K562 (cell line): ENCODE measurements at regions not wholly inside any gene's neighbourhood (a gene's known extent, or its start where the extent isn't known, plus 50 kb on each side); places are given as distances from the start of the nearest gene placed in this dataset.

Experiments used
- ATAC-seq: fragments of 200-7000 bp; cut with Tn5 transposase; 3 replicates; pipeline ENCODE4 v1.9.1; 2020; ENCODE audit warnings: moderate library complexity
- BruUV-seq: library from RNA; stranded (reverse); fragments of 400-500 nt; replicated peaks from 2 replicates; lab custom pipeline; 2021; lab: Mats Ljungman, UMichigan
- CTCF ChIA-PET: fragments of 300-600 bp; formaldehyde crosslinking; extraction: SDS; loops from one replicate; lab custom pipeline; 2021; ENCODE audit warnings: low intra/inter-chr PET ratio; lab: Yijun Ruan, JAX
- POLR2A ChIA-PET: fragments of 300-600, 350-650 bp; sonication (Branson Sonifier 250); formaldehyde crosslinking; extraction: SDS; loops from one replicate; lab custom pipeline; 2021; ENCODE audit warnings: antibody characterized with exemption, inconsistent platforms; lab: Yijun Ruan, JAX
- DNase-seq, 4 experiments: peaks; one replicate each; pipeline versions ENCODE4 v3.0.0 to v3.0.0-alpha.2; 2011 to 2018; ENCODE audit warnings: low spot score in 3 of 4, mixed read lengths in 3 of 4; ENCODE audit errors: extremely low read depth in 1 of 4
- FAIRE-seq: peaks from 2 replicates; lab custom pipeline; 2011; peaks lifted over from hg19 to GRCh38; lab: Jason Lieb, UNC
- H2AFZ ChIP-seq: 2 replicates; pipeline ENCODE4 v1.6.0; 2011; ENCODE audit warnings: low read depth, low read length, control low read depth, inconsistent platforms
- H3K27ac ChIP-seq: fragments of 200-600 bp; 3 replicates; pipeline ENCODE4 v1.8.0; 2011; ENCODE audit warnings: low read depth, mild to moderate bottlenecking, control low read depth, inconsistent platforms, low read length, moderate library complexity, mixed read lengths; ENCODE audit errors: extremely low read depth
- H3K27me3 ChIP-seq, 2 experiments: fragments of 300-600 bp in 1 of 2; 2 replicates in 1 of 2; 3 replicates in 1 of 2; pipeline versions ENCODE4 v1.6.0 to v1.8.0; 2011; ENCODE audit warnings: inconsistent platforms in 2 of 2, low read length in 2 of 2, mild to moderate bottlenecking in 1 of 2, mixed read lengths in 1 of 2, moderate library complexity in 1 of 2; ENCODE audit not compliant: control insufficient read depth in 2 of 2, insufficient read depth in 2 of 2
- H3K36me3 ChIP-seq: fragments of 300-600 bp; 3 replicates; pipeline ENCODE4 v1.8.0; 2011; ENCODE audit warnings: mild to moderate bottlenecking, low read length, inconsistent platforms; ENCODE audit not compliant: control insufficient read depth, insufficient read depth
- H3K4me1 ChIP-seq, 2 experiments: fragments of 200-600 bp in 1 of 2; replicated peaks in 1 of 2; 2 replicates in 1 of 2; 3 replicates in 1 of 2; pipeline versions ENCODE4 v1.5.1 to v1.8.0; 2011; ENCODE audit warnings: inconsistent platforms in 2 of 2, low read length in 2 of 2, mild to moderate bottlenecking in 1 of 2, mixed read lengths in 1 of 2, moderate library complexity in 1 of 2; ENCODE audit not compliant: control insufficient read depth in 2 of 2, insufficient read depth in 2 of 2
- H3K4me2 ChIP-seq: 2 replicates; pipeline ENCODE4 v1.6.1; 2011; ENCODE audit warnings: low read length, control low read depth, inconsistent platforms, mixed read lengths; ENCODE audit not compliant: insufficient read depth
- H3K4me3 ChIP-seq: fragments of 200-600 bp; sonication (generic), shearing (Covaris generic); 2 replicates; pipeline ENCODE4 v1.5.1; 2016; ENCODE audit warnings: control low read depth, inconsistent platforms
- H3K79me2 ChIP-seq: fragments of 200-600 bp; 3 replicates; pipeline ENCODE4 v1.8.0; 2011; ENCODE audit warnings: low read length, inconsistent platforms; ENCODE audit not compliant: control insufficient read depth, insufficient read depth
- H3K9ac ChIP-seq, 2 experiments: 2 replicates each; pipeline versions ENCODE4 v1.6.0 to v1.6.1; 2011; ENCODE audit warnings: low read depth in 2 of 2, low read length in 2 of 2, control low read depth in 1 of 2, inconsistent platforms in 1 of 2, mild to moderate bottlenecking in 1 of 2, mixed read lengths in 1 of 2; ENCODE audit not compliant: insufficient read depth in 1 of 2
- H3K9me1 ChIP-seq: one replicate; pipeline ENCODE4 v1.6.0; 2011; ENCODE audit warnings: inconsistent platforms, mild to moderate bottlenecking, low read length, moderate library complexity; ENCODE audit not compliant: control insufficient read depth, insufficient read depth
- H3K9me3 ChIP-seq: replicated peaks from 2 replicates; pipeline ENCODE4 v1.5.1; 2011; ENCODE audit warnings: low read depth, low read length, inconsistent platforms; ENCODE audit not compliant: control insufficient read depth, insufficient read depth
- H4K20me1 ChIP-seq: replicated peaks from 2 replicates; pipeline ENCODE4 v1.6.1; 2011; ENCODE audit warnings: low read length, inconsistent platforms, mixed read lengths; ENCODE audit not compliant: control insufficient read depth, insufficient read depth
- DEAF1 ChIP-seq: fragments of 450-650 bp; formaldehyde crosslinking; IDR thresholded peaks from 2 replicates; pipeline ENCODE4 v1.4.0; 2020; ENCODE audit warnings: mild to moderate bottlenecking, moderate library complexity
- ERF ChIP-seq: fragments of 450-650 bp; formaldehyde crosslinking; IDR thresholded peaks from 2 replicates; pipeline ENCODE4 v1.4.0; 2020; ENCODE audit warnings: mild to moderate bottlenecking, mixed read lengths
- FOXA3 ChIP-seq, 2 experiments: fragments of 450-650 bp in 1 of 2; sonication (generic) in 1 of 2; formaldehyde crosslinking; IDR thresholded peaks in 1 of 2; conservative IDR thresholded peaks in 1 of 2; 2 replicates each; pipeline versions ENCODE4 v1.4.0 to v1.8.0; 2020 to 2022; ENCODE audit warnings: mild to moderate bottlenecking in 2 of 2, missing genetic modification reagents in 1 of 2
- MAFF ChIP-seq: IDR thresholded peaks from 2 replicates; pipeline ENCODE4 v1.6.1; 2012; ENCODE audit warnings: low read length, improper control_type of control experiment
- RAD51 ChIP-seq: fragments of 450-650 bp; IDR thresholded peaks from 2 replicates; pipeline ENCODE4 v1.7.1; 2016; ENCODE audit warnings: low read depth, mild to moderate bottlenecking, borderline replicate concordance
- RFX7 ChIP-seq: fragments of 250-450 bp; sonication (Bioruptor Pico); IDR thresholded peaks from 2 replicates; pipeline ENCODE4 v1.5.1; 2021; ENCODE audit warnings: mild to moderate bottlenecking
- ZC3H11A ChIP-seq: IDR thresholded peaks from 2 replicates; pipeline ENCODE4 v1.6.1; 2012; ENCODE audit warnings: low read depth, low read length, improper control_type of control experiment
- ZNF316 ChIP-seq: fragments of 450-650 bp; IDR thresholded peaks from 2 replicates; pipeline ENCODE4 v1.6.1; 2016
- ZNF407 ChIP-seq: fragments of 450-650 bp; IDR thresholded peaks from 2 replicates; pipeline ENCODE4 v1.6.1; 2016; ENCODE audit warnings: low read depth
- ZNF76 ChIP-seq: fragments of 250-450 bp; sonication (Bioruptor Pico); IDR thresholded peaks from 2 replicates; pipeline ENCODE4 v1.4.0; 2020; ENCODE audit warnings: mild to moderate bottlenecking, moderate library complexity, borderline replicate concordance
- in situ Hi-C: fragments of 300-500 bp; cut with MboI; formaldehyde crosslinking; loops from 4 replicates; pipeline ENCODE4 v1.15.0; 2018; ENCODE audit warnings: inconsistent platforms, mixed read lengths
- intact Hi-C: fragments of 100-400 bp; cut with micrococcal nuclease; formaldehyde crosslinking; loops from 2 replicates; pipeline ENCODE4 v1.14.2; 2022

GRCh38 chr7:46137725-46138124, 216.7 kb upstream of the IGFBP3 start (continued):
- TF ChIP-seq ZNF407 (no peak), ZC3H11A (no peak)

GRCh38 chr7:46135557-46135956, 214.5 kb upstream of the IGFBP3 start:
- Histone ChIP-seq H3K9ac (no peak overlapping the region), H3K27me3 (no peaks in the 10 kb centered on the region), H3K4me2 (no peak overlapping the region), H3K9me1 (no peaks in the 10 kb centered on the region), H3K4me1 (no peaks in the 10 kb centered on the region), H4K20me1 (no peaks in the 10 kb centered on the region), H3K9me3 (no peaks in the 10 kb centered on the region), H2AFZ (no peak overlapping the region), H3K27ac (no peak overlapping the region), H3K79me2 (no peaks in the 10 kb centered on the region), H3K36me3 (no peaks in the 10 kb centered on the region), H3K4me3 (no peak overlapping the region)
- BruUV-seq: no TSS peak
- intact Hi-C loops: no loop called here
- DNase-seq: no peak
- ChIA-PET CTCF (no interaction called here), POLR2A (no interaction called here)
- no peak for FAIRE-seq
- in situ Hi-C loops: no loop called here
- ATAC-seq: no peak
- TF ChIP-seq MAFF (no peak), RFX7 (CRISPR knock-in tag) (no peak), RAD51 (no peak), FOXA3 (CRISPR knock-in tag; conservative IDR thresholded peaks at IDR 0.05 in 1 of 2, IDR thresholded peaks at IDR 0.05 in 1 of 2) (no peak), ZNF76 (CRISPR knock-in tag) (no peak), ERF (no peak), DEAF1 (no peak), ZNF316 (peak; percentile 37; the same call in 1 of the 2 replicates)
